Ishikawa (cell line): ENCODE measurements at regions not wholly inside any gene's neighbourhood (a gene's known extent, or its start where the extent isn't known, plus 50 kb on each side); places are given as distances from the start of the nearest gene placed in this dataset.

Experiments
- CEBPB ChIP-seq: IDR thresholded peaks from 2 replicates; pipeline ENCODE4 v1.6.1; 2012
- CREB1 ChIP-seq: IDR thresholded peaks from 2 replicates; pipeline ENCODE4 v1.6.1; 2012; ENCODE audit warnings: low read depth
- EP300 ChIP-seq: IDR thresholded peaks from 2 replicates; pipeline ENCODE4 v1.6.1; 2012; ENCODE audit warnings: borderline replicate concordance
- NFIC ChIP-seq: IDR thresholded peaks from 2 replicates; pipeline ENCODE4 v1.6.1; 2012
- RAD21 ChIP-seq: IDR thresholded peaks from 2 replicates; pipeline ENCODE4 v1.6.1; 2012; ENCODE audit warnings: low read depth
- TAF1 ChIP-seq: IDR thresholded peaks from 2 replicates; pipeline ENCODE4 v1.6.1; 2012; ENCODE audit warnings: low read depth, mild to moderate bottlenecking
- USF1 ChIP-seq: IDR thresholded peaks from 2 replicates; pipeline ENCODE4 v1.6.1; 2012
- YY1 ChIP-seq: IDR thresholded peaks from 2 replicates; pipeline ENCODE4 v1.6.1; 2012; ENCODE audit warnings: low read depth
- TF ChIP-seq, protein P1 (sequence below): IDR thresholded peaks from 2 replicates; pipeline ENCODE4 v1.6.1; 2012; ENCODE audit warnings: low read depth, mild to moderate bottlenecking

DNA sequence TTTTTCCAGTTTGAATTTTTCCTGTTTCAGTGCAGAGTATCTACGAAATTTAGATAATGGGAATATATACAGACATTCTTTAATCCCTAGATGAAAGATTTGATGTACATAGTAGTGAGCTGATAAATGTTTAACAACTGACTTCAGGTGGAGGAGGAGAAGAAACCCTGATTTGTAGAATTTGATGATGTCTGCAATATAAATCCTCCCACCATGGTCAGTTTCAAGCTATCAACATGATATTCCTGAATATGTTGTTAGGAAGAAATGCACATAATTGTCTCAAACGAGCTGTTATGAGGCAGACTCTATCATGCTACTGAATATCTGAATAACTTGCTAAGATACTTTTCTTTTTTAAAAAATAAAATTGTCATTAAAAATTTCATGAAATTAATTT lies 629.3 kb upstream of the LRRN3 start:
- no peak for TF ChIP-seq EP300
- no peak for TF ChIP-seq CREB1
- TF ChIP-seq USF1, result no peak
- TF ChIP-seq TAF1, result no peak
- TF ChIP-seq CEBPB, result no peak
- no peak for TF ChIP-seq NFIC
- TF ChIP-seq RAD21, result no peak
- TF ChIP-seq YY1, result no peak
- TF ChIP-seq, protein P1, sequence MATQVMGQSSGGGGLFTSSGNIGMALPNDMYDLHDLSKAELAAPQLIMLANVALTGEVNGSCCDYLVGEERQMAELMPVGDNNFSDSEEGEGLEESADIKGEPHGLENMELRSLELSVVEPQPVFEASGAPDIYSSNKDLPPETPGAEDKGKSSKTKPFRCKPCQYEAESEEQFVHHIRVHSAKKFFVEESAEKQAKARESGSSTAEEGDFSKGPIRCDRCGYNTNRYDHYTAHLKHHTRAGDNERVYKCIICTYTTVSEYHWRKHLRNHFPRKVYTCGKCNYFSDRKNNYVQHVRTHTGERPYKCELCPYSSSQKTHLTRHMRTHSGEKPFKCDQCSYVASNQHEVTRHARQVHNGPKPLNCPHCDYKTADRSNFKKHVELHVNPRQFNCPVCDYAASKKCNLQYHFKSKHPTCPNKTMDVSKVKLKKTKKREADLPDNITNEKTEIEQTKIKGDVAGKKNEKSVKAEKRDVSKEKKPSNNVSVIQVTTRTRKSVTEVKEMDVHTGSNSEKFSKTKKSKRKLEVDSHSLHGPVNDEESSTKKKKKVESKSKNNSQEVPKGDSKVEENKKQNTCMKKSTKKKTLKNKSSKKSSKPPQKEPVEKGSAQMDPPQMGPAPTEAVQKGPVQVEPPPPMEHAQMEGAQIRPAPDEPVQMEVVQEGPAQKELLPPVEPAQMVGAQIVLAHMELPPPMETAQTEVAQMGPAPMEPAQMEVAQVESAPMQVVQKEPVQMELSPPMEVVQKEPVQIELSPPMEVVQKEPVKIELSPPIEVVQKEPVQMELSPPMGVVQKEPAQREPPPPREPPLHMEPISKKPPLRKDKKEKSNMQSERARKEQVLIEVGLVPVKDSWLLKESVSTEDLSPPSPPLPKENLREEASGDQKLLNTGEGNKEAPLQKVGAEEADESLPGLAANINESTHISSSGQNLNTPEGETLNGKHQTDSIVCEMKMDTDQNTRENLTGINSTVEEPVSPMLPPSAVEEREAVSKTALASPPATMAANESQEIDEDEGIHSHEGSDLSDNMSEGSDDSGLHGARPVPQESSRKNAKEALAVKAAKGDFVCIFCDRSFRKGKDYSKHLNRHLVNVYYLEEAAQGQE, result no peak
